ENCODE measurements at regions not wholly inside any gene's neighbourhood (a gene's known extent, or its start where the extent isn't known, plus 50 kb on each side); places are given as distances from the start of the nearest gene placed in this dataset.

DNA sequence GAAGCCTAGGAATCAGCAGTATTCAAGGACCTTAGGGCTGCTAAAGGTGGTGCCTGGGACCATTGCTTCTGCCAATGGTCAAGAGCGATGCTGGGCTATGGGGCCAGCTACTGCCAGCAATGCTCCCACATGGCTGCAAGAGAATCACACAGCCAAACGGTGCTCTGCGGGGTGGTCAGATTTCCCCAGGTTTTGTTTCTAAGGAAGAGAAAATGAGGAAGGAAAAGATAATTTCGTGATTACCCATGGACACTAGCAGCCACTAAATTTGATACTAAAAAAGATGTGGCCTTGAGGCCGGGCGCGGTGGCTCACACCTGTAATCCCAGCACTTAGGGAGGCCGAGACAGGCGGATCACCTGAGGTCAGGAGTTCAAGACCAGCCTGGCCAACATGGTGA, 83.0 kb downstream of the LYZL2 start:
- no peak for DNase-seq (ENCODE audit: low spot score in 2 of 2)
- Histone ChIP-seq H3K36me3 (no peaks in the 10 kb centered on the region), H3K4me3 (no peak overlapping the region), H3K9me3 (no peaks in the 10 kb centered on the region), H3K4me1 (no peaks in the 10 kb centered on the region), H3K27me3 (no peaks in the 10 kb centered on the region), H3K27ac (no peak overlapping the region)
- 88% methylated on average over 9 of the region's 9 CpGs for WGBS
- TF ChIP-seq POLR2A (IDR thresholded peaks at IDR 0.05) (no peak), EP300 (IDR thresholded peaks at IDR 0.05) (no peak), POLR2AphosphoS5 (IDR thresholded peaks at IDR 0.05) (no peak)
- TF ChIP-seq, protein P1, sequence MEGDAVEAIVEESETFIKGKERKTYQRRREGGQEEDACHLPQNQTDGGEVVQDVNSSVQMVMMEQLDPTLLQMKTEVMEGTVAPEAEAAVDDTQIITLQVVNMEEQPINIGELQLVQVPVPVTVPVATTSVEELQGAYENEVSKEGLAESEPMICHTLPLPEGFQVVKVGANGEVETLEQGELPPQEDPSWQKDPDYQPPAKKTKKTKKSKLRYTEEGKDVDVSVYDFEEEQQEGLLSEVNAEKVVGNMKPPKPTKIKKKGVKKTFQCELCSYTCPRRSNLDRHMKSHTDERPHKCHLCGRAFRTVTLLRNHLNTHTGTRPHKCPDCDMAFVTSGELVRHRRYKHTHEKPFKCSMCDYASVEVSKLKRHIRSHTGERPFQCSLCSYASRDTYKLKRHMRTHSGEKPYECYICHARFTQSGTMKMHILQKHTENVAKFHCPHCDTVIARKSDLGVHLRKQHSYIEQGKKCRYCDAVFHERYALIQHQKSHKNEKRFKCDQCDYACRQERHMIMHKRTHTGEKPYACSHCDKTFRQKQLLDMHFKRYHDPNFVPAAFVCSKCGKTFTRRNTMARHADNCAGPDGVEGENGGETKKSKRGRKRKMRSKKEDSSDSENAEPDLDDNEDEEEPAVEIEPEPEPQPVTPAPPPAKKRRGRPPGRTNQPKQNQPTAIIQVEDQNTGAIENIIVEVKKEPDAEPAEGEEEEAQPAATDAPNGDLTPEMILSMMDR (IDR thresholded peaks at IDR 0.05): no peak

DNA sequence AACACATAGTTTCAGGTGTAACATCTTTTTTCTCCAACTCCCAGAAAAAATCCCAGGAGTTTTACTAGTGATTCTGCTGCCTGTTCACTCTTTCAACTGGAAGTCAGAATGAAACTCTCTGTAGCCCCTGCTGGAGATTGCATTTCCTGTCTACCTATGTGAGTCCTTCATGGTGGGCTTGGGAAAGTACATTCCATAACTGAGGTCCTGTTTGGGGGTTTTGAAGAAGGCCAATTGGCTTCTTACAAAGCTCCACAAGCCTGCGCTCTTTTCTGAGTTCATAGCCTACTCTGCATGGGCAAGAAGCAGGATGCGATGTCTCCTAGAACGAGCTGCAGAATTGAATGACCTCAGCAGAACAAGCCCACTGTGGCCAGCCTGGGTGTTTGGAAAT, 86.7 kb downstream of the LYZL2 start:
- TF ChIP-seq POLR2A (IDR thresholded peaks at IDR 0.05) (no peak), POLR2AphosphoS5 (IDR thresholded peaks at IDR 0.05) (no peak), EP300 (IDR thresholded peaks at IDR 0.05) (no peak)
- TF ChIP-seq, protein P1 (IDR thresholded peaks at IDR 0.05): no peak
- no peaks in the 10 kb centered on the region for H3K36me3 ChIP-seq
- no peak for DNase-seq (ENCODE audit: low spot score in 2 of 2)
- H3K27me3 ChIP-seq: no peaks in the 10 kb centered on the region
- WGBS: 86% methylated on average over 3 of the region's 3 CpGs
- H3K27ac ChIP-seq: no peak overlapping the region
- H3K9me3 ChIP-seq: no peaks in the 10 kb centered on the region
- no peak overlapping the region for H3K4me3 ChIP-seq
- no peaks in the 10 kb centered on the region for H3K4me1 ChIP-seq

DNA sequence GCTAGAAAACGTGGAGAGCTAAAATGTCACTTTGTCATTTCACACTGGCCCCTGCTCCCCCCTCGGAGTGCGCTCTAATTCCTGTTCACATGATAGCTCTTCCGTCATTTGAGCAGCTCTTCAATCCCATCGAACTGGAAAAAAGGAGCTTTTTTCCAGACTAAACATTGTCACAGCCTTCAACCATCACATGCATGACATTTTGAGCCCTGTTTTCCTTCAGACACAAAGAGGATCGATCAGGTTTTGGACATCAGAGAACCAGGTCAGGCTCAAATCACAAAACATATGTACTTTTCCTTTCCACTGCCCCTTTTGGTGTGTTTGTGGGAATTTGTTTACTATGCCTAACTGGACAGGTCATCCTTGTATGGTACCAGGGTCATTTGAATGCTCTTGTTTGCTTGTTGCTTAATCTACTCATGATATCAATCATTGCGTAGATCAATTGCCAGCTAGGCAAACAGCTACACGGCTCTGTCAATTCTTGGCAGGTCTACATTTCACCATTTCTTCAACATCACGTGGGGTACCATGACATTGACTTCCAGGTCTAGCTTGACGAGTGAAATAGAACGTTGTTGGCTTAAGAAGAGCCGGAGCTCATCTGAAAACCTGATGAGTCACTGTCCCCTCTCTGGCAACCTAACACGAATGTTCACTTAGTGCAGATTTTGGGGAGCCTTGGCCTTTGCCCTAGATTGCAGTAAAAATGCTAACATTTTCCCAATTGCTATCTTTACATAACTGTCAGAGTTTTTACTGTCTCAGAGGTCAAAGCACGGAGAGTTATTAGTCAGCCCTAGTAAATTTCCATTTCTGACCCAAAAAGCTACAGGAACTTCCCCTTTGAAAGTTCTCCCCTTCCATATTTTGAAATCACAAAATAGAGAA, 87.3 kb downstream of the LYZL2 start:
- no peak overlapping the region for H3K4me3 ChIP-seq
- H3K36me3 ChIP-seq: no peaks in the 10 kb centered on the region
- no peaks in the 10 kb centered on the region for H3K4me1 ChIP-seq
- no peaks in the 10 kb centered on the region for H3K27me3 ChIP-seq
- TF ChIP-seq EP300 (IDR thresholded peaks at IDR 0.05): no peak
- TF ChIP-seq, protein P1 (IDR thresholded peaks at IDR 0.05): no peak
- TF ChIP-seq POLR2AphosphoS5 (IDR thresholded peaks at IDR 0.05): no peak
- no peak for TF ChIP-seq POLR2A (IDR thresholded peaks at IDR 0.05)
- no peaks in the 10 kb centered on the region for H3K9me3 ChIP-seq
- H3K27ac ChIP-seq: no peak overlapping the region
- no peak for DNase-seq (ENCODE audit: low spot score in 2 of 2)
- 69% methylated on average over 14 of the region's 14 CpGs for WGBS

DNA sequence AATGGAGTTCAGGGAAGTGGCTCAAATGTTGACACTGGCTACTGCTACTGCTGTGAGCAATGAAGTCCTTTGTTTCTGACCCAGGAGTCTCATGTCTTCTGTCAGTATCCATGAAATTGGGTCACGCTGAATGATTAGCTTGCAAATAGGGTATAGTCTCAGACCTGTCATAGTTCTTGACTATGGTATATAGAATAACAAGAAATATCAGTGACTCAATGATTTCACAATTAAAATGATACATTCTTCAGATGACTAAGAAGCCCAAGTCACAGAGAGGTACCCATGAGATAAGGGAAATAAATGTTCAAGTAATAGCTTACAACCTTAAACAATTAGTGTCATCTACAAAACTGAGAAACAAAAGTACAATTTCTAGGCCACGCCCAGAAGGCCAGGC, 89.3 kb downstream of the LYZL2 start:
- no peaks in the 10 kb centered on the region for H3K27me3 ChIP-seq
- H3K4me3 ChIP-seq: no peak overlapping the region
- no peak for TF ChIP-seq POLR2A (IDR thresholded peaks at IDR 0.05)
- TF ChIP-seq, protein P1 (IDR thresholded peaks at IDR 0.05): no peak
- H3K9me3 ChIP-seq: no peaks in the 10 kb centered on the region
- H3K36me3 ChIP-seq: no peaks in the 10 kb centered on the region
- no peak overlapping the region for H3K27ac ChIP-seq
- peaks cover 3% of the 10 kb centered on the region for H3K4me1 ChIP-seq
- DNase-seq (ENCODE audit: low spot score in 2 of 2): no peak
- 90% methylated on average over 2 of the region's 2 CpGs for WGBS

DNA sequence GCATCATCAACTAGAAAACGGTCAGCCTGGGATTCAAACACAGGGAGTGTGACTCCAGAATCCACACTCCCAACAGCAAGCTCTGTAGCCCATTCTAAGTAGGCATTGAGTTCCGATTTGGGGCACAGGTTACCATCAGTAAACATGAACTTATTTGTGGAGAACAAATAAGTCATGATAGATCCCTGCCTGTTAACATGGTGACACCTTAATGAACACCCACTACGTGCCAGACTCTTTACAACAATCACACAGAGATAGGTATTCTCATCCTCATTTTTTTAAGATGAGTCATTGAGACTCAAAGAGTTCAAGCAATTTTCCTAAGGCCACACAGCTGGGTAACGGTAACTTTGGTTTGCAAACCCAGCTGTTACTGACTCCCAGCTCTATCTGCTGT, 91.5 kb downstream of the LYZL2 start:
- DNase-seq (ENCODE audit: low spot score in 2 of 2): no peak
- 43% methylated on average over 4 of the region's 4 CpGs for WGBS
- peak overlapping the region; percentile 45 for H3K27ac ChIP-seq
- H3K9me3 ChIP-seq: no peaks in the 10 kb centered on the region
- H3K27me3 ChIP-seq: no peaks in the 10 kb centered on the region
- H3K36me3 ChIP-seq: no peaks in the 10 kb centered on the region
- TF ChIP-seq POLR2A (IDR thresholded peaks at IDR 0.05) (no peak), POLR2AphosphoS5 (IDR thresholded peaks at IDR 0.05) (no peak), EP300 (IDR thresholded peaks at IDR 0.05) (no peak)
- TF ChIP-seq, protein P1 (IDR thresholded peaks at IDR 0.05): no peak
- H3K4me3 ChIP-seq: no peak overlapping the region
- H3K4me1 ChIP-seq: peaks cover 7% of the 10 kb centered on the region

All from suprapubic skin (tissue), 4 donors.